ENCODE measurements at regions not wholly inside any gene's neighbourhood (a gene's known extent, or its start where the extent isn't known, plus 50 kb on each side); places are given as distances from the start of the nearest gene placed in this dataset.

DNA sequence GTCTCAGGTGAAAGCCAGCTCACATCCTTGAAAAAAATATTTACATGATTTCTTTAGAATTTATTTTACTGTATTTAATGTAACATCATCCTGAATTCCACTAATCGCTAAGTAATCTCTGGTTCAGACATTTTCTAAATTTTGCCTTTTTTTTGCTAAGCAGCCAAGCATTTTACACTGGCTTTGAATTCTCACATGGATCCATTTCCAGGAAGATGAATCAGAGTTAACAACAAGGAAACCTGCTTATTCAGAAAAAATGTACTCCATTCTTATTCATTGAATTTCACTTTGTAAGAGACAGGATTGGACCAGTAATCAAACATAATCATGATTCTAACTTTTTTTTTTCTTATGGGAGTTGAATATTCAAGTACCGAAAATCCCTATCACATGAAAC, 1785.1 kb upstream of the FLRT2 start:
- TF ChIP-seq CTCF (IDR thresholded peaks at IDR 0.05; ENCODE audit: borderline replicate concordance, extremely low read depth, insufficient read depth): no peak
- H3K36me3 ChIP-seq (ENCODE audit: control insufficient read depth in 2 of 3, insufficient read depth in 3 of 3, low read length in 3 of 3): no peaks in the 10 kb centered on the region
- H3K27me3 ChIP-seq (ENCODE audit: control insufficient read depth, insufficient read depth, low read length): no peaks in the 10 kb centered on the region
- H3K27ac ChIP-seq (ENCODE audit: low read depth in 2 of 2, low read length in 2 of 2): no peak overlapping the region
- no peaks in the 10 kb centered on the region for H3K9me3 ChIP-seq (ENCODE audit: control insufficient read depth in 2 of 3, insufficient read depth in 1 of 3, low read length in 3 of 3)
- intact Hi-C loops (cut with DNase I): no loop called here
- no peak for DNase-seq
- no peak overlapping the region for H3K4me3 ChIP-seq (ENCODE audit: low read length in 3 of 3)
- FAIRE-seq: no peak
- no peaks in the 10 kb centered on the region for H3K4me1 ChIP-seq (ENCODE audit: control insufficient read depth in 2 of 3, insufficient read depth in 2 of 3, low read depth in 1 of 3, low read length in 3 of 3)
- no peak overlapping the region for H3K9ac ChIP-seq (ENCODE audit: low read length in 3 of 3)

GRCh38 chr14:83746336-83746735, 1783.6 kb upstream of the FLRT2 start:
- H3K36me3 ChIP-seq (ENCODE audit: control insufficient read depth in 2 of 3, insufficient read depth in 3 of 3, low read length in 3 of 3): no peaks in the 10 kb centered on the region
- DNase-seq: no peak
- TF ChIP-seq CTCF (IDR thresholded peaks at IDR 0.05; ENCODE audit: borderline replicate concordance, extremely low read depth, insufficient read depth): no peak
- H3K9me3 ChIP-seq (ENCODE audit: control insufficient read depth in 2 of 3, insufficient read depth in 1 of 3, low read length in 3 of 3): no peaks in the 10 kb centered on the region
- no peaks in the 10 kb centered on the region for H3K27me3 ChIP-seq (ENCODE audit: control insufficient read depth, insufficient read depth, low read length)
- no peak overlapping the region for H3K27ac ChIP-seq (ENCODE audit: low read depth in 2 of 2, low read length in 2 of 2)
- no peak overlapping the region for H3K4me3 ChIP-seq (ENCODE audit: low read length in 3 of 3)
- intact Hi-C loops (cut with DNase I): no loop called here
- H3K9ac ChIP-seq (ENCODE audit: low read length in 3 of 3): no peak overlapping the region
- FAIRE-seq: no peak
- H3K4me1 ChIP-seq (ENCODE audit: control insufficient read depth in 2 of 3, insufficient read depth in 2 of 3, low read depth in 1 of 3, low read length in 3 of 3): no peaks in the 10 kb centered on the region

DNA sequence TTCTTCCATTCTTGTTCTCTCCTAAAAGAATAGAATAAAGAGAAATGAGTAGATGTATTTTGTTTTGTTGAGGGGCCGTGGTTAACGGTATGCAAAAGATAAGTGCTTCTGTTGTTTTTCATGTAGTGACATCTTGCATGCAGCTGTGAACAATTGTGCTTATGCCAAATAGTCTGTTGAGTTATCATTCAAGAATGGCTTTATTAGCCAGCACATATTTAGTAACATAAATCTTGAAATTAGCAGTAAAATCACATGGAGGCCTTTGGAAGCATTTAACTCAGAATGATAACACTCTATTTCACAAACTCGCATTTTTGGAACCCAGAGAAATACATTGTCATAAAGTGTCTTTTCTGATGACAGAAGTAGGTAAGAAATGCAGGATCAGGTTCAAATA, 1772.0 kb upstream of the FLRT2 start:
- FAIRE-seq (no peak), DNase-seq (peak in 1 of 5 donors; percentile 24)
- H3K4me1 ChIP-seq (ENCODE audit: control insufficient read depth in 2 of 3, insufficient read depth in 2 of 3, low read depth in 1 of 3, low read length in 3 of 3): no peaks in the 10 kb centered on the region

More for the DNA sequence above, 1772.0 kb upstream of the FLRT2 start:
- Histone ChIP-seq H3K4me3 (ENCODE audit: low read length in 3 of 3) (no peak overlapping the region), H3K9me3 (ENCODE audit: control insufficient read depth in 2 of 3, insufficient read depth in 1 of 3, low read length in 3 of 3) (no peaks in the 10 kb centered on the region), H3K9ac (ENCODE audit: low read length in 3 of 3) (no peak overlapping the region), H3K27ac (ENCODE audit: low read depth in 2 of 2, low read length in 2 of 2) (no peak overlapping the region), H3K36me3 (ENCODE audit: control insufficient read depth in 2 of 3, insufficient read depth in 3 of 3, low read length in 3 of 3) (no peaks in the 10 kb centered on the region), H3K27me3 (ENCODE audit: control insufficient read depth, insufficient read depth, low read length) (no peaks in the 10 kb centered on the region)
- intact Hi-C loops (cut with DNase I): no loop called here
- TF ChIP-seq CTCF (IDR thresholded peaks at IDR 0.05; ENCODE audit: borderline replicate concordance, extremely low read depth, insufficient read depth): no peak

All from kidney (tissue), 13 donors.